Heart left ventricle (tissue), 16 donors: ENCODE measurements at regions not wholly inside any gene's neighbourhood (a gene's known extent, or its start where the extent isn't known, plus 50 kb on each side); places are given as distances from the start of the nearest gene placed in this dataset.

Experiments used
- ATAC-seq, 4 donors: fragments of 200-7000 bp; cut with Tn5 transposase; one replicate each; pipeline ENCODE4 v1.9.1; 2020 to 2022; ENCODE audit warnings: moderate library complexity in 4 of 4, mild to moderate bottlenecking in 3 of 4, moderate number of reproducible peaks in 1 of 4
- DNase-seq, 5 donors: peaks; one replicate each; pipeline ENCODE4 v3.0.0-alpha.2; 2020
- H3K27ac ChIP-seq, 12 donors: fragments of 200-600 bp; sonication (generic) in 4 of 12; one replicate each; pipeline versions ENCODE4 v1.5.0 to v1.8.0; 2016 to 2022; ENCODE audit warnings: mild to moderate bottlenecking in 2 of 12
- H3K27me3 ChIP-seq, 9 donors: fragments of 200-600 bp; sonication (generic) in 2 of 9; one replicate each; pipeline versions ENCODE4 v1.5.1 to v1.8.0; 2016 to 2022; ENCODE audit warnings: mild to moderate bottlenecking in 3 of 9
- H3K36me3 ChIP-seq, 9 donors: fragments of 200-600 bp; sonication (generic) in 2 of 9; one replicate each; pipeline versions ENCODE4 v1.5.0 to v1.8.0; 2018 to 2022; ENCODE audit warnings: mild to moderate bottlenecking in 2 of 9
- H3K4me1 ChIP-seq, 12 donors: fragments of 200-600 bp; sonication (generic) in 4 of 12; one replicate each; pipeline versions ENCODE4 v1.5.0 to v1.8.0; 2016 to 2022; ENCODE audit warnings: mild to moderate bottlenecking in 3 of 12
- H3K4me3 ChIP-seq, 12 donors: fragments of 200-600 bp; sonication (generic) in 4 of 12; one replicate each; pipeline versions ENCODE4 v1.5.0 to v1.8.0; 2017 to 2022; ENCODE audit warnings: mild to moderate bottlenecking in 9 of 12, moderate library complexity in 4 of 12
- H3K9me3 ChIP-seq, 12 donors: fragments of 200-600 bp; sonication (generic) in 4 of 12; one replicate each; pipeline versions ENCODE4 v1.5.0 to v1.8.0; 2016 to 2022; ENCODE audit warnings: mild to moderate bottlenecking in 1 of 12
- CTCF ChIP-seq, 12 donors: fragments of 200-600 bp; sonication (generic) in 4 of 12; IDR thresholded peaks; one replicate each; pipeline versions ENCODE4 v1.5.0 to v1.8.0; 2018 to 2022; ENCODE audit warnings: antibody characterized with exemption in 12 of 12, mild to moderate bottlenecking in 5 of 12
- POLR2A ChIP-seq, 2 donors: fragments of 450-650 bp; IDR thresholded peaks; one replicate each; pipeline ENCODE4 v1.6.1; 2017; ENCODE audit warnings: antibody characterized with exemption in 2 of 2, mild to moderate bottlenecking in 2 of 2, moderate library complexity in 2 of 2
- WGBS, 4 donors: extraction: QIAGEN DNeasy Blood & Tissue Kit in 2 of 4; methylation state at CpG; one replicate each; pipeline versions ENCODE4 v1.1.5 to v1.1.7; 2013 to 2018; 5-methylcytosine and 5-hydroxymethylcytosine counted together
- intact Hi-C, 10 donors: fragments of 100-400 bp; cut with DNase I; formaldehyde crosslinking; loops; one replicate each; pipeline versions ENCODE4 v1.11.1 to v1.14.2; 2022
- donor health status: ischemic (EF 13 %, LVEDD 7.1; RV severe dilation, severe dysfunction).
- donor health status: healthy with polysubstance abuse.
- donor health status: DM: no; HTN: yes; CAD: no.
- donor health status: DM: no; HTN: no; CAD: no.
- donor health status: ischemic (EF 25% LVEDD 6.9; RV normal size, moderate dysfunction).
- donor health status: ischemic (EF 25% LVEDD 5.7; RV mildly dilated, moderate dysfunction).
- donor health status: healthy.
- donor health status: DM: yes; HTN: yes; CAD: no.
- donor health status: ischemic (EF 35%, LVEDD 5.7; RV mildly dilated, moderate dysfunction).
- donor health status: nonischemic (EF 11% LVEDD 7.7; RV severe dilation, severe dysfunction).
- donor health status: DM: yes; HTN: yes; CAD: no.
- donor health status: PGD.
- donor health status: ischemic (EF 29% LVEDD 5.4; RV normal size, mild dysfunction).
- donor health status: nonischemic (EF 23%, LVEDD 6.1; RV moderate dilation, normal function).

DNA sequence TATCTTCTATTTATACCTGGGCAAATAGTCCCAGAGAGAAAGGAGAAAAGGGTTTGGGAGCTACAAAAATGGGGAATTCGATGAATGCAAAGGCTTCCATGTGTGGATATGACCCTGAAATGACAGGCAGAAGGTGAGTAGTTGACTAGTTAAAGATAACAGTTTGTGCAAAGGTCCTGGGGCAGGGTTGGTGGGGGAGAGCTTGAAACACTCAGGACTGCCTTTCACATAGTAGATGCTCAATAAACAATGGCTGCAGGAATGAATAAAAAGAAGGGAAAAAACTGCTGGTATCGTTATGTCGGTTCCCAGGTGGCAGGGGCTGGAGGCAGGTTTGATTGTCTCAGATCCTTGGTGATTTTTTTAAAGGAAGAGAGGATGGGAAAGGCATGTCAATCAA is 445.5 kb downstream of the HAPSTR1 start:
- intact Hi-C loops: no loop called here
- DNase-seq (no peak), ATAC-seq (no peak)

GRCh38 chr16:9539346-9539745 is 447.9 kb downstream of the HAPSTR1 start:
- H3K4me1 ChIP-seq: no peaks in the 10 kb centered on the region
- DNase-seq (no peak), ATAC-seq (no peak)
- peaks cover 0 to 12% (median 2%) of the 10 kb centered on the region in 12 donors for H3K9me3 ChIP-seq
- H3K36me3 ChIP-seq: no peaks in the 10 kb centered on the region
- H3K27ac ChIP-seq: no peak overlapping the region
- intact Hi-C loops: no loop called here
- no peak for TF ChIP-seq CTCF (IDR thresholded peaks at IDR 0.05)
- no peak for TF ChIP-seq POLR2A (IDR thresholded peaks at IDR 0.05)
- WGBS, 4 donors: 98 to 100% (median 99%) methylated on average over 1 of the region's 1 CpG
- no peak overlapping the region for H3K4me3 ChIP-seq
- H3K27me3 ChIP-seq: no peaks in the 10 kb centered on the region

More for the DNA sequence above, 445.5 kb downstream of the HAPSTR1 start:
- Histone ChIP-seq H3K4me3 (no peak overlapping the region), H3K36me3 (no peaks in the 10 kb centered on the region), H3K4me1 (no peaks in the 10 kb centered on the region), H3K27me3 (no peaks in the 10 kb centered on the region), H3K27ac (no peak overlapping the region), H3K9me3 (peaks cover 0 to 12% (median 5%) of the 10 kb centered on the region in 12 donors)
- WGBS, 4 donors: 86 to 95% (median 89%) methylated on average over 3 of the region's 3 CpGs
- TF ChIP-seq CTCF (IDR thresholded peaks at IDR 0.05): no peak
- TF ChIP-seq POLR2A (IDR thresholded peaks at IDR 0.05): no peak

- Histone ChIP-seq H3K9me3 (peaks cover 0 to 12% (median 2%) of the 10 kb centered on the region in 12 donors), H3K4me3 (no peak overlapping the region), H3K36me3 (no peaks in the 10 kb centered on the region), H3K4me1 (no peaks in the 10 kb centered on the region), H3K27me3 (no peaks in the 10 kb centered on the region), H3K27ac (no peak overlapping the region)
- WGBS, 4 donors: 73 to 86% (median 81%) methylated on average over 5 of the region's 5 CpGs
- ATAC-seq (no peak), DNase-seq (no peak)
- TF ChIP-seq CTCF (IDR thresholded peaks at IDR 0.05) (no peak), POLR2A (IDR thresholded peaks at IDR 0.05) (no peak)
- intact Hi-C loops: no loop called here
These were observed 450.3 kb downstream of the HAPSTR1 start for GRCh38 chr16:9541723-9542122.

GRCh38 chr16:9542165-9542755 is 450.8 kb downstream of the HAPSTR1 start:
- ATAC-seq: no peak
- intact Hi-C loops: no loop called here
- TF ChIP-seq CTCF (IDR thresholded peaks at IDR 0.05) (no peak), POLR2A (IDR thresholded peaks at IDR 0.05) (no peak)
- Histone ChIP-seq H3K4me1 (no peaks in the 10 kb centered on the region), H3K36me3 (no peaks in the 10 kb centered on the region), H3K27me3 (no peaks in the 10 kb centered on the region), H3K9me3 (peaks cover 0 to 12% (median 2%) of the 10 kb centered on the region in 12 donors), H3K4me3 (no peak overlapping the region), H3K27ac (no peak overlapping the region)
- WGBS, 4 donors: 71 to 81% (median 74%) methylated on average over 8 of the region's 8 CpGs
- DNase-seq: no peak
